HG02588 (cell line): ENCODE measurements at regions not wholly inside any gene's neighbourhood (a gene's known extent, or its start where the extent isn't known, plus 50 kb on each side); places are given as distances from the start of the nearest gene placed in this dataset.

Source experiments
- ATAC-seq: cut with Tn5 transposase; IDR thresholded peaks from one replicate; pipeline ENCODE4 v1.9.1; 2021; ENCODE audit warnings: mild to moderate bottlenecking, moderate library complexity; ENCODE audit not compliant: unreplicated experiment

GRCh38 chr13:105960326-105960725 lies 575.1 kb downstream of the EFNB2 start:
- ATAC-seq: no peak

DNA sequence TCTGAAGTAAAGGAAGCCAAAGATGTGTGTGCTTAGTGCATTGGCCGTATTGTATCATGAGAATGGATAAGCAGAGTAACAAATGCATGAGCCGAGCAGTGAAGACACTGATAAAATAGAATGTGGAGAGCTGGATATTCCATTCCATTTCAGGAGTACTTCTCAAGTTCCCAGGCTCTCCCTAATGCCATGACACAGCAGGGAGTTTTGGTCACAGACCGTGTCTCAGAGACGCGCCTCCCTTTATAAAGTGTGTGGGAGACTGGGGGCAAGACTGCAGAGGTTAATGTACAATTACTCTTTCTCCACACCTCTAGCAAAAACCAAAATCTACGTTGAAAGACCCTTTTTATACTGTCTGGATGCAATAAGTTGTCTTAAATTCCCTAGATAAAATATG lies 575.6 kb downstream of the EFNB2 start:
- no peak for ATAC-seq

DNA sequence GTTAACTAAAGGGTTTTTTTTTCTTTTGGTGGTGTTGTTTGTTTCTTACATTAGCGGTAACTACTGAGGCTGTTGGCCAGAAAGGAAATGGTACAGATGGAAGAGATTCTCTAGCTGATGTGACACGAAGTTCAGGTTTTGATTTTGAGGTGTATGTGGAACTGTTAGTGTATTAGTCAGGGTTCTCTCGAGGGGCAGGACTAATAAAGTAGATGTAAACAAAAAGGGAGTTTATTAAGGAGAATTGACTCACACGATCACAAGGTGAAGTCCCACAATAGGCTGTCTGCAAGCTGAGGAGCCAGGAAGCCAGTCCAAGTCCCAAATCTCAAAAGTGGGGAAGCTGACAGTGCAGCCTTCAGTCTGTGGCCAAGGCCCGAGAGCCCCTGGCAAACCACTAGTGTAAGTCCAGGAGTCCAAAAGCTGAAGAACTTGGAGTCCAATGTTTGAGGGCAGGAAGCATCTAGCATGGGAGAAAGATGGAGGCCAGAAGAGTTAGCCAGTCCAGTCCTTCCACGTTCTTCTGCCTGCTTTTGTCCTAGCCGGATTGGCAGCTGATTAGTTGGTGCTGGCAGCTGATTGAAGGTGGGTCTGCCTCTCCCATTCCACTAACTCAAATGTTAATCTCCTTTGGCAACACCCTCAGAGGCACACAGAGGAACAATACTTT lies 577.6 kb downstream of the EFNB2 start:
- no peak for ATAC-seq

GRCh38 chr13:105956921-105957320 lies 578.5 kb downstream of the EFNB2 start:
- no peak for ATAC-seq

- no peak for ATAC-seq
Observed at GRCh38 chr13:105952973-105953290, 582.5 kb downstream of the EFNB2 start.

GRCh38 chr13:105952233-105952972 lies 583.1 kb downstream of the EFNB2 start:
- no peak for ATAC-seq

GRCh38 chr13:105948143-105948542 lies 587.3 kb downstream of the EFNB2 start:
- no peak for ATAC-seq

DNA sequence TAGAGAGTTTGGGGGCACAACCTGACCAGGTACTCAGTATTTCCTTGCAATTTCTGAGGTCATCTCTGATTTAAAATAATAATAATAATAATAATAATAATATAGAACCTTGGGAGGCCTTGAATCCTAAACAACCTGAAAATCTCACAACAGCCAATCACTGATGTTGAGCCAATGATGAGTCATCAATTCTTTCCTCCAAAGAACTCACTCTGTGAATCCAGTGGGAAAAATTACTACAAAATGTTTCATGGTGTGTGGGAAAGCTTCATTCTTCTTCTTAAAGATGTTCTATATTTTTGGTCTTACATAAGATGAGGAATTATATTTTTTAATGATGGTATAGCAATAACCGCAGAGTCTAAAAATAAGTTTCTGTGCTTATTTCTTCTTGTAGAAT lies 594.6 kb downstream of the EFNB2 start:
- no peak for ATAC-seq

- no peak for ATAC-seq
Observed at GRCh38 chr13:105937451-105937850, 598.0 kb downstream of the EFNB2 start.

- ATAC-seq: no peak
Observed at GRCh38 chr13:105936816-105937215, 598.6 kb downstream of the EFNB2 start.

DNA sequence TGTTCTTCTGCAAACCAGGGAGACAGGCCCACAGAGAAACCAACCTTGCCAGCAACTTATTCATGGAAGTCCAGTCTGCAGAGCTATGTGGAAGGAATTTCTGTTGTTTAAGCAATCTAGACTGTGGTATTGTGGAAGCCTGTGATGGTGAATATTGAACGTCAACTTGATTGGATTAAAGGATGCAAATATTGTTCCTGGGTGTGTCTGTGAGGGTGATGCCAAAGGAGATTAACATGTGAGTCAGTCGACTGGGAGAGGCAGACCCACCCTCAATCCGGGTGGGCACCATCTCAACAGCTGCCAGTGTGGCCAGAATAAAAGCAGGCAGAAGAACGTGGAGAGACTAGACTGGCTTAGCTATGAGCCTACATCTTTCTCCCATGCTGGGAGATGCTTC lies 606.0 kb downstream of the EFNB2 start:
- no peak for ATAC-seq

DNA sequence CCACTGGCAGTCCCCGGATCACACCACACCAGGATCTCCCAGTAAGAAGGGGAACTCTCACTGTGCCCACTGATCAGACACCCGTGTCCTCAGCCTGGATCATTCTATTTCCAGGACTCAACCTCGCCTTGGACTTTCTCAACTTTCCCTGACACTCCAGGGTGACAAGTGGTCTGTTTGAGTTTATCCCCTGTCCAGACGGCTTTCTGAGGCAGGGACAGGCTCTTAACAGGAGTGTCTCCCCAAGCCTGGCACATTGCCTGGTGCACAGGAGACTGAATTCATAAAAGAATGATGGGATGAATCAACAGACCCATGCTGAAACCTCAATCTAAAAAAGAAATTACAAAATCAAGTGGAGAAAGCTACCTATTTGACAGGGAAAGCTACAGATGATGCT lies 606.6 kb downstream of the EFNB2 start:
- no peak for ATAC-seq

DNA sequence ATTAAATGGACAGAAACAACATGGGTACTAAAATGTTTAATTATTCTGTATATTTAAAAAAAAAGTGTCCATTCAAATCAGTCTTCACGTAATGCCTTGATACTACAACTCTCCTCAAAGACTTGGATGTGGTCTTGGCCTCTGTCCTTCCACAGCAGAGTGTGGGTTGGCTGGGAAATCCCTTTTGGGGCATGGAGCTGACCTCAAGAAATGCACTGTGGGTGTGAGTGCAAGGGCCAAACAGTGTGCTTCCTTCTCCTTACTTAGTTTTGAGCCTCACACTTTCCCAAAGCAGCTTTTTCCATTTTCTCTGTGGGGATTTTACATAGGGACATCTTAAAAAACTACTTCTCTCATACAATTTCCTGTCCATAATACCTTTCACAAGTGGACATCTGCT lies 607.4 kb downstream of the EFNB2 start:
- no peak for ATAC-seq

DNA sequence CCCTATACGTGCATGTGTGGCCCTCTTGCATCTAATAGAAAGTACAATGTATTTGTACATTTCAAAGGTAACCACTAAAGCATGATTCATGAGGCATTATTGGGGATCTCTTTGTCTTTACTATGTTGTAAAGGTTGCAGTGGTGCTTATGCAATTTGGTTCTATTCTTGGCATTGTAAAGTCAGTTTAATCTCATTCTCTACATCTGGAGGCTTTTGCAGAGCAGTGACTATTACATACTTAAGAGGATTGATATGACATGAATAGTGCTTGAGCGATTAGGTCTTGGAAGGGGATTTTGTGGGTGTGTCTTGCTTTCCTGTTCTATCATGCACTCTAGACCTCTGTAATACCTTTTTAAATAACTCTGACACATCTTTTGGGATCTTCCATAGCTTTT lies 610.0 kb downstream of the EFNB2 start:
- no peak for ATAC-seq

- ATAC-seq: no peak
Observed at GRCh38 chr13:105921711-105922110, 613.8 kb downstream of the EFNB2 start.

GRCh38 chr13:105920370-105920769 lies 615.1 kb downstream of the EFNB2 start:
- ATAC-seq: no peak

DNA sequence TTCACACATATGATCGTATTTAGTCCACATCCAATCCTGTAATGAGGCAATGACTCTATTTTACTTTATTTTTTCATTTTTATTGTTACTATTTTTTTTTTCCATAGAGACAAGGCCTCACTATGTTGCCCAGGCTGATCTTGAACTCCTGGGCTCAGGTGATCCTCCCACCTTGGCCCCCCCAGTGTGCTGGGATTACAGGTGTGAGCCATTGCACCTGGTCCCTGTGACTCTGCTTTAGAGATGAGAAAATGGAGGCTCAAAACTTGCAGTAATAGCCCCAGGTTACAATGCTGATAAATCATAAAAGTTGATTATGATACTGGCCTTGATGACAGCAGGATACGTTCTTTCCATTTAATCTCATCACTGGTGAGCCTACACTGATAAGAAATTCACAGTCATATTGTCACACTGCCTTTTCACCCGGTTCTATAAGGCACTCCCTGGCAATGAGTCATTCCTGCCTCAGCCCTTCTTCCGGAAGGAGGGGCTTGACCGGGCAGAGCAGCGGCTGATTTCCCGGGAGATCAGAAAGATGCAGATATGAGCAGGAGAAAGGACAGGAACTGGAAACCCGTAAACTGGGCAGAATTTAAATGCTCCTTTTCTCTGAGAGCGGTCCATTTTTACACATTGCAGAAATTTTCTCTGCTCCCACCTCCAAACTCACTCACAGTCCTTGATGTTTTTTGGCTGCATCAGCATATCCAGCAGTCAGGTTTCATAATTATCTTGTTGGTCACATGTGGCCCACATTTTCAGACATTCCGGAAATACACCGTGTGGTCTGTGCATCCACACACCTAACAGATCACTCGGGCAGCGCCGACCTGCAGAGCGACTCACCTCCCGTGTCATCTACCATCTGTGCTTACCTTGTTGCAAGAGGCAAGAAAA lies 616.4 kb downstream of the EFNB2 start:
- no peak for ATAC-seq

DNA sequence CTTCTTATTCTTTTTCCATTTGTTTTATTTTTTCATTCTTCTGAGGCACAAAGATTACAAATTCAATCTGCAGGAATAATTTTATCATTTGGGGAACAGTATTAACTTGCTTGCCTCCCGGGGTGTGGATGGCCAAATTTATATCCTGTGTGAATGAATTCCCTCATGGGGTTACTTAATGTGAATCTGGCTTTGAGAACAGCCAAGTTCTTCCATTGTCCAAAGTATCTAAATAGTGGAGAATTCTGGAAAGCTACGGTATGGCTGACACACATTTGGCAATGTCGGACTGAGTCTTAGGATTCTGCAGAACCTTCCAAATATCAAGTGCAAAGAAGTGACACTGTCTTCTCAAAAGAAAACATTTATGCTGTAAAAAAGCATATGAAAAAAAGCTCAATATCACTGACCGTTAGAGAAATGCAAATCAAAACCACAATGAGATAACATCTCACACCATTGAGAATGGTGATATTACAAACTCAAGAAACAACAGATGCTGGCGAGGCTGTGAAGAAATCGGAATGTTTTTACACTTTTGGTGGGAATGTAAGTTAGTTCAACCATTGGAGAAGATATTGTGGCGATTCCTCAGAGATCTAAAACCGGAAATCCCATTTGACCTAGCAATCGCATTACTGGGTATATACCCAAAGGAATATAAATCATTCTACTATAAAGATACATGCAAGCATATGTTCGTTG lies 620.2 kb downstream of the EFNB2 start:
- ATAC-seq: no peak

GRCh38 chr13:105914291-105915036 lies 621.0 kb downstream of the EFNB2 start:
- no peak for ATAC-seq

- ATAC-seq: no peak
Observed at GRCh38 chr13:105908586-105908985, 626.9 kb downstream of the EFNB2 start.
